ENCODE measurements at regions not wholly inside any gene's neighbourhood (a gene's known extent, or its start where the extent isn't known, plus 50 kb on each side); places are given as distances from the start of the nearest gene placed in this dataset.

DNA sequence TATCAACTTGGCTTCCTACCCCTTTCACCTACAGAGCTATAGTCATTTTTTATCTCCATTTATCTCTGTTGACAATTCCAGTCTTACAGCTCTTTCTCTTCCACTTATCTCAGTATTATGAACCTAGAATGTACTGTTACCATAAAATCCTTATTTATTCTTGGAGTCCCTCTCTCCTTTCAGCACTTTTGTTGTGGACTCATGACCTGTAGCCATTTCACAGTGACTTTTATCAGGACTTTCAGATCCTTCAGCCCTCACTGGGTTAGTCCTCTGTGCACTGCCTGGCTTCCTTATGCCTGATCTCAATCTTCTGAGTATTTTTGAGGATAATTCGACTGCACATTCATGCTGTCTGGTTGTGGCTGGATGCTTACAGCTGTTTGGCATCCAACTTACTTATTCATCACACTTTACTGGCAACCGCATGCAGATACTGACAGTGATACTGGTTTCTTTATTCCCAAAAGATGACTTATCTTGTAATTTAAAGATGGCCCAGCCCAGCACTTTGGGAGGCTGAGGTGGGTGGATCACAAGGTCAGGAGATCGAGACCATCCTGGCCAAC, 293.3 kb downstream of the MAN2A1 start:
- no peaks in the 10 kb centered on the region for H3K27me3 Mint-ChIP-seq (ENCODE audit: low read depth)
- Histone ChIP-seq H2BK5ac (ENCODE audit: insufficient read length, low read length) (no peak overlapping the region), H3K79me1 (ENCODE audit: insufficient read depth, low read depth, low read length, poor library complexity, severe bottlenecking) (no peaks in the 10 kb centered on the region), H3K27ac (ENCODE audit: insufficient read length, low read depth, low read length) (no peak overlapping the region), H2BK15ac (ENCODE audit: low read depth, low read length) (no peak overlapping the region), H2BK20ac (ENCODE audit: low read depth, low read length, poor library complexity, severe bottlenecking) (no peak overlapping the region), H3K56ac (ENCODE audit: insufficient read length, low read depth, low read length) (no peak overlapping the region), H3K27me3 (ENCODE audit: insufficient read depth, low read length) (no peaks in the 10 kb centered on the region), H2AFZ (ENCODE audit: low read length) (no peak overlapping the region), H3K23ac (ENCODE audit: insufficient read length, low read depth, low read length) (no peak overlapping the region), H4K20me1 (ENCODE audit: control insufficient read depth, insufficient read depth, insufficient read length) (no peaks in the 10 kb centered on the region), H3K18ac (ENCODE audit: insufficient read length, low read depth, low read length) (no peak overlapping the region), H3K9ac (ENCODE audit: extremely low read depth, insufficient read length, low read length) (no peak overlapping the region), H3K79me2 (ENCODE audit: insufficient read depth, low read length) (no peaks in the 10 kb centered on the region), H2BK12ac (ENCODE audit: insufficient read length, low read depth, low read length) (no peak overlapping the region), H2AK5ac (ENCODE audit: insufficient read length, low read length) (no peak overlapping the region), H3K23me2 (ENCODE audit: insufficient read length, low read depth, low read length, poor library complexity, severe bottlenecking) (no peaks in the 10 kb centered on the region), H2BK120ac (ENCODE audit: low read depth, low read length, poor library complexity, severe bottlenecking) (no peak overlapping the region), H3K14ac (ENCODE audit: insufficient read depth, low read length) (no peak overlapping the region), H3K4me2 (ENCODE audit: insufficient read depth, insufficient read length, low read length) (no peak overlapping the region), H3K4me1 (ENCODE audit: insufficient read depth, low read length) (no peaks in the 10 kb centered on the region), H4K8ac (replicated peaks; ENCODE audit: insufficient read length, low read depth, low read length) (no peak overlapping the region), H3K4ac (ENCODE audit: low read depth, low read length) (no peak overlapping the region), H3K9me3 (ENCODE audit: control insufficient read depth, low read depth, low read length) (no peaks in the 10 kb centered on the region), H3T11ph (ENCODE audit: low read length) (no peak overlapping the region), H4K5ac (ENCODE audit: insufficient read length, low read depth, low read length) (no peak overlapping the region), H4K91ac (ENCODE audit: insufficient read length, low read depth, low read length) (no peak overlapping the region)
- H3K27ac Mint-ChIP-seq = no peak overlapping the region
- H3K9me3 Mint-ChIP-seq = no peaks in the 10 kb centered on the region
- no peak for DNase-seq
- no peak overlapping the region for H3K4me3 Mint-ChIP-seq
- no peaks in the 10 kb centered on the region for H3K4me1 Mint-ChIP-seq
- WGBS (ENCODE audit: extremely low coverage, insufficient read length, low lambda C conversion rate) = no CpG with 5 or more reads among the region's 3 CpGs
- H3K36me3 Mint-ChIP-seq (ENCODE audit: insufficient read depth in 1 of 3, low read depth in 3 of 3) = no peaks in the 10 kb centered on the region
- TF ChIP-seq, protein P1, sequence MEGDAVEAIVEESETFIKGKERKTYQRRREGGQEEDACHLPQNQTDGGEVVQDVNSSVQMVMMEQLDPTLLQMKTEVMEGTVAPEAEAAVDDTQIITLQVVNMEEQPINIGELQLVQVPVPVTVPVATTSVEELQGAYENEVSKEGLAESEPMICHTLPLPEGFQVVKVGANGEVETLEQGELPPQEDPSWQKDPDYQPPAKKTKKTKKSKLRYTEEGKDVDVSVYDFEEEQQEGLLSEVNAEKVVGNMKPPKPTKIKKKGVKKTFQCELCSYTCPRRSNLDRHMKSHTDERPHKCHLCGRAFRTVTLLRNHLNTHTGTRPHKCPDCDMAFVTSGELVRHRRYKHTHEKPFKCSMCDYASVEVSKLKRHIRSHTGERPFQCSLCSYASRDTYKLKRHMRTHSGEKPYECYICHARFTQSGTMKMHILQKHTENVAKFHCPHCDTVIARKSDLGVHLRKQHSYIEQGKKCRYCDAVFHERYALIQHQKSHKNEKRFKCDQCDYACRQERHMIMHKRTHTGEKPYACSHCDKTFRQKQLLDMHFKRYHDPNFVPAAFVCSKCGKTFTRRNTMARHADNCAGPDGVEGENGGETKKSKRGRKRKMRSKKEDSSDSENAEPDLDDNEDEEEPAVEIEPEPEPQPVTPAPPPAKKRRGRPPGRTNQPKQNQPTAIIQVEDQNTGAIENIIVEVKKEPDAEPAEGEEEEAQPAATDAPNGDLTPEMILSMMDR (conservative IDR thresholded peaks at IDR 0.05) = no peak

All from H9 (cell line).